Amniotic epithelial cell (primary cell): ENCODE measurements at regions not wholly inside any gene's neighbourhood (a gene's known extent, or its start where the extent isn't known, plus 50 kb on each side); places are given as distances from the start of the nearest gene placed in this dataset.
A peak's percentile ranks its signal among the peaks of the same experiment; 100 is the strongest.

Source experiments
- DNase-seq: peaks from one replicate; pipeline ENCODE4 v3.0.0-alpha.2; 2010; ENCODE audit warnings: low read depth

DNA sequence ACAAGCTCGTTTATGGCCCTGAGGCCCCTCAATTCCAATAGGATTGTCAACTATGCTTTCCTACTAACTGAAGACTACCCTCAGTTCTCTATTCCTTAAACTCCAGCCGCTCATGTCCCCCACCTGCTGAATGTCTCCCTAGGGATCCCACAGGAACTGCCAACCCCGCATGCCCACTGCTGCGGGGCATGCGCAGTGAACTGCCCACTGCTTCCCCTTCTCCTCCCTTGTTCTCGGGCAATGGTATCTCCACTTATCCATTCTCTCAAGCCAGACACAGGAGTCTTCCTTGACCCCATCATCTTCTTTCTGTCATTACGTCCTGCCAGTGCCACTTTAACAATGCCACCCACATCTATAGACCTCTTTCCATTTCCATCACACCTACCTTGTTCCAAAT lies 90.0 kb downstream of the FGF18 start:
- no peak for DNase-seq

DNA sequence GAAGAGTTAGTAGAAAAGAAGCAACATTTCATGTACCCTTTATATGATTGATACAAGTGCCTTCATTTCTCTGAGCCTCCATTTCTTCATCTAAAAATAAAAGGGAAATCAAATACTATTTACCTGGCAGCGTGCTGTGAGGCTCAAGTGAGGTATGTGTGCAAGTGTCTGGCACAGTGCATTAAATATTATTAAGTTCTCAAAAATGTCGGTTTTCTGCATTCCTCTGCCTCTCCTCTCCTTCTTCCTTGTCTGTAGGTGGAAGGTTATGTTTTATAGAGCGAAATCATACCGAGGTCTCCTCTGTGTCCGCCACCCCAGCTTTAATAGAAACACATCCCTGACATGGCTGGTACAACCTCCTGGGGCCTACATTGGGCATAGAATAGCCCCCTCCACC lies 93.0 kb downstream of the FGF18 start:
- DNase-seq = no peak

DNA sequence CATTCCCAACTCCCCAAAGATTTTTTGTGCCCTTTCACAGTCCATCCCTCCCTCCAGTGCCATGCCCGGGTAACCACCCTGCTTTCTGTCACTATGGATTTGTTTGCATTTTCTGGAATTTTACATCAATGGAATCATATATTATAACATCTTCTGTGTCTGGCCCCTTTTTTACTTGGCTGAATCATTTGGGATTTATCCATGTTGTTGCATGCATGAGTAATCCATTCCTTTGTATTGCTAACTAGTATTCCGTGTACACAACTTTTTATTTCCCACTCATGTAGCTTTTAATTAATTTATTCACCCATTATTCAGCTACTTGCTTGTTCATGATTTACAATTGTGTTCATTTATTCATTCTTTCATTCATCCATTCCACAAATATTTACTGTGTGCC lies 94.1 kb downstream of the FGF18 start:
- no peak for DNase-seq

- no peak for DNase-seq
These were observed 99.5 kb downstream of the FGF18 start for GRCh38 chr5:171518916-171519315.

DNA sequence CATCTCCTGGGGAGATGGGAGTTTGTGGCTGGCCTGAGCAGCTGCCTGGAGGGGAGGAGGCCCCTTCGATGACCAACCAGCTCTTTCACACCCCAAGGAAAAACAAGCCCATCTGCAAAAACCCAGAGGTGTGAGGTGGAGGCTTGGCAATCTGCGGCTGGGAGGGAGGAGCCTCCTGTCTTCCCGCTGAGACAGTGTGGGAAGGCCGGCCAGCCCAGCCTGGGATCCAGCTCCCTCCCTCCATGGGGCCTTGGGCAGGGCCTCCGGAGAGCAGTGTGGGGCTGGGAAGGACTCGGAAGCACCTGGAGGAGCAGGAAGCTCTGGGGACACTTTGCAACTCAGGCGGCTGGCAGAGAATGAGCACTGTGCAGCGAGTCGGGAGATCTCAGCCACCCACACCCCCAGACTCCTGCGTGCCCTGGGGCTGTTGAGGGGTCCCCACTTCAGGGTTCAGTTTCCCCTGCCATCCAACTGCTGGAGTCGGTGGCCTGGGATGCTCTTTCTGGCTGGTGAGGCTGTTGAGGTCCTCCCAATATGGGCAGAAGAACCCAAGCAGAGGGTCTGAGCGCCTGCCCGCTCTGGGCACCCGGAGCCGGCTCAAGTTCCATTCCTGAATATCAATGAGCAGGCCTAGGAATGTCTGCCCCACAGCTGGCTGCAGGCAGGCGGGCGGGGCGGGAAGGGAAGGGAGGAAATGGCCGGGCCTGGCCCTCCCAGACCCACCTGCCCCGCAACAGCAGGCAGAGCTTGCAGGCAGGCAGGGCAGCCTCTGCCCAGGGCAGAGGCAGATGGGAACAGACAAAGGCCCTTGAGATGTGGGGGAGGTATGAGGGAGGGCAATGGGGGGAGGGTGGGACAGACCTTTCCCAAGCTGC lies 101.1 kb downstream of the FGF18 start:
- peak; percentile 38 for DNase-seq

- peak; percentile 90 for DNase-seq
These were observed 101.8 kb downstream of the FGF18 start for GRCh38 chr5:171521219-171521633.

GRCh38 chr5:171521679-171522078 lies 102.2 kb downstream of the FGF18 start:
- DNase-seq = no peak

- no peak for DNase-seq
These were observed 104.3 kb downstream of the FGF18 start for GRCh38 chr5:171523781-171524180.

GRCh38 chr5:171524466-171524865 lies 105.0 kb downstream of the FGF18 start:
- no peak for DNase-seq

DNA sequence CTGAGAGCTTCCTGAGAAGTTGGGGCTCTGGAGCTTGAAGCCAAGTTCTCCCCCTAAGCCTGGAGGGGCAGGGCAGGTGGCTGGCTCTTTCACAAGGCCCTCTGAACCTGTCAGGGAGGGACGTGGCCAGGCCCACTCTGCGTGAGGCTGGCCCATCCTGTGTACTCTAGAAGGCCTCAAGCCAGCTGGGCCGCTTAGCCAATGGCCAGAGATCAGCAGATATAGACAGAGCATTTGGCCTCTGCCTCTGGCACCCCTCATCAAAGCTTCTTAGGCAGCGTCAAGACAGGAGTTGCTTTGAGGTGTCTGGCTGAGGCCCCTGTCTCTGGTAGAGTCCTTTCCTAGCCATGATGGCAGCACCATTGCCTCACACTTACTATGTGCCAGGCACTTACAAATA lies 105.6 kb downstream of the FGF18 start:
- no peak for DNase-seq

GRCh38 chr5:171528036-171528435 lies 108.6 kb downstream of the FGF18 start:
- DNase-seq = no peak

GRCh38 chr5:171528865-171529614 lies 109.6 kb downstream of the FGF18 start:
- no peak for DNase-seq

DNA sequence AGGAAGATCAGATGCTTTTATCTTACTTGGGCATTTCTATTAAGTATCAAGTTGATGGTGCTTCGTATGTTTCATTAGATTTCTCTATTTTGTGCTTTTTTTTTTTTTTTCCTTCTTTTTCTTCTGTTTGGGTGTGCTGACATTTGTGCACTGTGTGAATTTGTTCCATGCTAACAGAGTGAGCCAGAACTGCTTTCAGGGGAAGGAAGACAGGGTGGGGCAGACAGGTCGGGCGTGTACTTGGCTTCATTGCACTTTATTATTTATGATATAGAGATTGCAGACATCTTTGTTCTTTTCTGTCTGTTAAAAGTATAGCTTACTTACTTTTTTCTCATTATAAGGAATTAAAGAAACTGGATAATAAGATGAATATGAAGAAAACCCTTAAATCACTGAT lies 112.2 kb downstream of the FGF18 start:
- DNase-seq = no peak

GRCh38 chr5:171533153-171533552 lies 113.7 kb downstream of the FGF18 start:
- DNase-seq = no peak

DNA sequence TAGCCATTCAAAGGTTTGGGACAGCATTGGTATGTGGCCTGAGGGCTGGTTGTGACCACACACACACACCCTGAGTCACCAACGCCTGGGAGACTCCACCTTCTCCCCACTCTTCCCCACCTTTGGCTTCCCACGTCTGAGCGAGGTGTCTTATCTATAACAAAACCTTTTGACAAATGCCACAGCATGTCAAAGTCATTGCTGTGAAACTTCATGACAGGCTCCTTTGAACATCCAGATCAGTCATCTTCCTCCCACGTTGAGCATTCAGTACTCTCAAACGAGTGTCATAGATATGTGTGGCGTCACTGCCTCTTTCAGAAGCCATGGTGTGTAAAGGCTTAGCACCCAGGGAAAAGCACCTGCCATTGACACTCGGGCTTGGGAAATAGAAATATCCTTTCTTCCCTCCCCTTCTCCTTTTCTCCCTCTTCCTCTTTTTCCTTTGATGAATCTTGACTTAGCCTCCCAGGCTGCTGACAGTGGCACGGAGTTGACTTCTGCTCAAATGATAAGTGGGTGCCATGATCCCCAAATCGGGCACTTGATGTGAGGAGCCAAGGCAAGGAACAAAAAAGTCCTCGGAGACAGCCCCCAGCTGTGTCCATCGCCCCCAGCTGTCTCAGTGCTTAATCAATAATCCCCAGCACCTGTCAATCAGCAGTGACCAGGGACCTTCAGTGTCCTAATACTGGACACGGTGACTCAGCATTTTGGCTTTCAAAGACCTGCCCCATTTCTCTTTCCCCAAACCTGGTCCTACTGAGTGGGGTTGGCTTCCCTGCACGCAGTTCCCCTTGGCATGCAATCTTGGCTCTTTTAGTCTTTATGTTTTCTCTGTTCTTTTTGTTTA lies 114.8 kb downstream of the FGF18 start:
- DNase-seq = no peak

GRCh38 chr5:171535162-171535561 lies 115.7 kb downstream of the FGF18 start:
- DNase-seq = no peak

GRCh38 chr5:171537070-171537849 lies 117.8 kb downstream of the FGF18 start:
- DNase-seq = peak; percentile 14

DNA sequence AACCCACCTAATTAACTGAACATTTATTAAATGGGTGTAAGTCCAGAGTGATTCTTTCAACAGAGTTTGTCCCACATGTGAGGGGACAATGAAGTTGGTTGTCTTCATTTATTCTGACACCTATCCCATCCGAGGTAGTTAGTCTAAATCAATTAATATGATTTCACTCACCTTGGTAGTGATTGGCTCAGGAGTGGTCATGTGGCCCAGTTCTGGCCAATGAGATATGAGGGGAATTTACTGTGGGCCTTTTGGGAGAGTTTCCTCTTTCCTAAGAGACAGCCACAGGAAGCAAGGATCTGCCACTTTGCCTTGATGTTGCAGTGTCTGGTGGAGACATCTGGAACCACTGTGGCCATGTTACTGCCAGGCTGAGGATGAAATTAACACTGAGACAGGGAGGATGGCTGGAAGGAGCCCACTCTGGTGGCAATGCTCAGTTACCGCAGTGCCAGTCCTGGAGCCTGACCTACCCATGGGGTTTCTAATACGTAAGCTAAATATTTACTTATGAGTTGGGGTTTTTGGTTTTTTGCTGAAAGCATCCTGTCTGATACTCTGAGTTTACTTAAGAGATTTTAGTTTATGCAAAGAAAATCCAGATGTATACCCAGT lies 118.6 kb downstream of the FGF18 start:
- no peak for DNase-seq

- no peak for DNase-seq
These were observed 119.2 kb downstream of the FGF18 start for GRCh38 chr5:171538681-171539080.

GRCh38 chr5:171540865-171541264 lies 121.4 kb downstream of the FGF18 start:
- DNase-seq = no peak

GRCh38 chr5:171541341-171541776 lies 121.9 kb downstream of the FGF18 start:
- no peak for DNase-seq
